Left forelimb (tissue), 1 donor: ENCODE measurements at regions not wholly inside any gene's neighbourhood (a gene's known extent, or its start where the extent isn't known, plus 50 kb on each side); places are given as distances from the start of the nearest gene placed in this dataset.

Experiments
- DNase-seq: peaks from one replicate; pipeline ENCODE4 v3.0.0-alpha.2; 2018; ENCODE audit warnings: low spot score

DNA sequence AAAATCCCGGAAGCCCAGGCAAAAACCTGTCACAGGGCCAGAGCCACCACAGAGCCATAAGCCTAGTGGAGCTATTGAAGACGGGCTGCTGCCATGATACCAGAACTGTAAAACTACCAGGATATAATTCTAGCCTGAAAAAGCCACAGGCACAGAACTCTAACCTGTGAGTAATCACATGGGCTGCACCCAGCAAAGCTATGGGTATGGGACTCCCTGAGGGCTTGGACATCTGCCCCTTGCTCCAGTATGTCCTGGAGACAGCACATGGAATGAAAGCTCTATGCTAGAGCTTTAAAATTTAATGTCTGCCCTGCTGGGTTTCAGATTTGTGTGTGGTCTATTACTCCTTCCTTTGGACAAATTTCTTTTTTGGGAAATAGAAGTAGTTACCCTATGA is 2183.6 kb upstream of the CELF4 start:
- DNase-seq, result no peak

DNA sequence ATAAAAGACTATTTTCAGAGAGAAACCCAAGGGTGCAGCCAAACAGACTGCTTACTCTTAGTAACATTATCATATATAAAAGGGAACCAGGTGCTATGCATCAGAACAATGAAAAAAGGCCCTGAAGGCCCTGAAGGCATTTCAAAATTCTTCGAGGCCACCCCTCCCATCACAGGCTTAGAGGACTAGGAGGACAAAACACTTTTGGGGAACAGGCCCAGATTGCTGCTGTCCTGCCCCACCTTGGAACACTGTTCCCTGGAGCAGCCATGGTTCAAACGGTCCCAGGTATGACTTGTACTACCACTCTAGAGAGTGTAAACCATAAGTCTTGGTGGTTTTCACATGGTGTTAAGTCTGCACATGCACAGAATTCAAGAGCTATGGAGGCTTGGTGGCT is 2183.1 kb upstream of the CELF4 start:
- no peak for DNase-seq

DNA sequence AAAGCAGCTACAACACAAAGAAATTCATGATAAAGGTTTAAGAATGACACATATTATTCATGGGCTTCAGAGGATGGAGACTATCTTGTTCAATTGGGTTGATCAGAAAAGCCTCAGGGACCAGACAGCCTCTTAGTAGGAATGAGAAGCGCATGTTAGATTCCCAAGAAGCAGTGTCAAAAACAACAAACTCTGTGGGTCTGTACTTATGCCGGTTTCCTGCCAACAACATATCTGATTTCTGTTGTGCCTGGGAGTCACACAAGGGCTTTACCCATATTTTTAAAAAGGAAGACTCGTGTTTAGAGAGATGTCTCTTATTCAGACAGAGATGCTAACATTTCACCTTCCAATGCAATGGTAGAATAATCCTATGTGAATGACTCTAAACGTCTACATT is 2180.6 kb upstream of the CELF4 start:
- no peak for DNase-seq

DNA sequence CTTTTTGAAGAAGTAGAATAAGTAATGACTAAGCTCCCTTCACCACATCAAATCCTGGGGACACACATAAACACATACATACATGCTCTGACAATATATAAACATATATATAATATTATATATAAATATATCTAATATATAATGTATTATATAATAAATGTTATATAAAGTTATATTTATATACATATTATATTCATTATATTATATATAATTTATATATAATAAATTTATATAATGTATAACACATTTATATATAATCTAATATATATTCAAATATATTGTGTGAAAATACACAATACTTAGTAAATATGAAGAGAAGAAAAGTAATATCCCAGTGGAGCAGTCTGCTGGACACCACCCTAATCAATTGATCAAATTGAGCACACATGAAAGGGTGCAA is 2177.9 kb upstream of the CELF4 start:
- DNase-seq, result no peak

DNA sequence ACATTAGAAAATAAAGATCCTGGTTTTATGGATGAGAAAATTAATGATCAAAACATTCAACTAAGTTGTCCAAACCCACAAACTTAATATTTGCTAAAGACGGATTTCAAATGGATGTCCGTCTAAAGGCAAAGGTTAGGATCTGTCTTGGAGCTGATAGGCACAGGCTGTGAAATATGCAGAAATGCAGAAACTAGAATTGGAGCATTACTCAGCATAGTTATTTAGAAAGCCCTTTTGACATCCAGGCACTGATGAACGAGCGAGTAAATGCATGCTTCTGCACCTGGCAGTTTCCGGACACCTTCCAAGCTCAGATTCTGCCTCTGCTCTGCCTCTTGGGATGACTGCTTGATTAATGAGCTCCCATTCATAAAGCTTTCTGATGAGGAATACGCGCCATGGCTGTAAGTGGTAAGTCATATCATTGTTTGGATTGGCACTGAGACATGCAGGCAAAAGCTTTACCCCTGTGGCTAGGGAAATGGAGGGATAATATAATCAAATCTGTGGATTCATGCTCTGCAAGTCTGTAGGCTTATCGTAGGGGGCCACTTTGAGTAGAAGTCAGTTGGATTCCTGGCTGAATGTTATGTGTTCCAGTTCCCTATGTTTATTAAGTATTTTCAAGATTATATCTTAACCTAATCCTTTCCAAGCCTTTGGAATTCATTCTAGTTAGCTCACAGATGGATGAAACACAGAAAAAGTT is 2176.3 kb upstream of the CELF4 start:
- DNase-seq, result no peak

DNA sequence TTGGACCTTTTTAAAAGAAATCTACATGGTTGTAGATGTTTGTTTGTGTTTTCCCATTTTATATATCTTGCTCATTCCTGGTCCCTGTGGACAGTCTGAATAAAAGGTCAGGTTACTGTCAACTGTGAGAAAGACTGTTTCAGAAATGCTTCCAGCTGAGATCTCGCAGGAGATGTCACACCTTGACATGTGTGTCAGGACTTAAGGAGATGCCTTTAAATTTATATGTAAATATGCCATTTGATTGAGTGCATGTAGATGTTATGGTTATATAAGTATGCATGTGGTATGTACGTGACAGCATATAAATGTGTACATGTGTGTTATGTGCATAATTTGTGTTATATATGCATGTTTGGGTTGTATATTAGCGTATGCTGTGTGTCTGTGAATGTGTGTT is 2172.3 kb upstream of the CELF4 start:
- DNase-seq, result no peak

DNA sequence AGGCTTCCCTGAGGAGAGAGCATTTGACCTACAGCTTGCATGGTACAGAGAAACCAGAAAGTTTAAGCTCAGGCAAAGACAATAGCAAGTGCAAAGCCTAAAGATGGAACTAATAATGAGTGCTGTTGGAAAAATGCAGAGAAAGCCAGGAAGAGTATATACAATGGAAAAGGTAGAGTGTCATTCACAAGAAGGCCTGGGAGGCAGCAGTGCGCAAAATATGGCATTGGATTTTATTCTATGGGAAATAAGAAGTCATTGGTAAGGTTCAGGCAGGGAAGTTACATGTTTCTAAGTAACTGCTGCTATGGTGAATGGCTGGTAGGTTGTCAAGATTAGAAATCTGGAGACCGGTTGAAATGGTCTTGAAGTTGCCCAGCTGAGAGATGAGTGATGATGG is 2167.3 kb upstream of the CELF4 start:
- no peak for DNase-seq

DNA sequence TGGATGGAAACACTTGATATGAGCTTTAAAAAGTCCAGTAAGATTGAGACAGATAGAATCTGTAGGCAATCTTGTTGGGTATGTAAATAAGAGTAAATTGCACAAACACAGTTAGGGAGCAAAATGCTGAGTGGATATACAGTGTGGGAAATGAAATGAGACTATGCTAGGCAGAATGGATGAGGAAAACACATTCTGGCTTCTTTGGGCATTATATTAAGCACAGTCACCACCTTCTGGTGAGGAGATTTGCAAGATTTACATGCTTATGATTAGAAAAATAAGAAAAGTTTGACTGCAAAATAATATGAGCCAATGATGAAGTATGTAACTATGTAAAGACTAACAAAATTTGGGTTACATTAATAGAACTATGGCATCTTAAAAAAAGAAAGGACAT is 2165.0 kb upstream of the CELF4 start:
- DNase-seq, result no peak

DNA sequence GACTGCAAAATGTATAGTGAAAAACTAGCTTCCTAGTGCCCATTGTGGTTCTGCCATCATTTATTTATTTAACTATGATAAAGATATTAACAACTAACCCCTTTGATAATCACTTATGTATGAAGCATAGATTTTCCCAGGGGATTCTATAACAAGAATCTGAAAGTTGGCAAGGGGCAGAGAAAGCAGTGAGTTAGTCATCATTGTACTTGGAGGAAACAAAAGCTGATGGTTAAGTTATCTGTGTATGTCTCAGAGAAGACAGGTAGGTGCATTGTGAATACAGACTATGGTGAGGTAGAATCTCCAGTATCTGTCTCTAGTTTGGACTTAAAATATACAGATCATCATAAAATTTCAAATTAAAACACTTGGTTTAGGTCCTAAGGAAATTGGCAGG is 2159.1 kb upstream of the CELF4 start:
- DNase-seq, result no peak

DNA sequence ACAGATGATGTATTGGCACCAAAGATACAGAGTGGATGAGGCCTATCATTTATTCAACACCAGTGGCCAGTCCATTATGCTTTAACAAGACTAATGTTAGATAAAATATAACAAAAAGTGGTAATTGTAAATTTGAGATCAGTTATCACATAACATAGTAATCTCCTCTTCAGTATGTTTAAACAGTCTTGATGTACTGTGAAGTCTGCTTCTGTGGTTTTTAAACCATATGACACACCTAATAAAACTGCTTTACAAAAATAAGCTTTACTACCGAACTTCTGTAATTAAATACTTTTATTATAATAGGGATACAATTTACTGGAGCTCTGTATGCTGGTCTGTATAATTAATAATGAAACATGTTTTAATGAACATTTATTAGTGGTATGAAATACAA is 2156.1 kb upstream of the CELF4 start:
- no peak for DNase-seq

DNA sequence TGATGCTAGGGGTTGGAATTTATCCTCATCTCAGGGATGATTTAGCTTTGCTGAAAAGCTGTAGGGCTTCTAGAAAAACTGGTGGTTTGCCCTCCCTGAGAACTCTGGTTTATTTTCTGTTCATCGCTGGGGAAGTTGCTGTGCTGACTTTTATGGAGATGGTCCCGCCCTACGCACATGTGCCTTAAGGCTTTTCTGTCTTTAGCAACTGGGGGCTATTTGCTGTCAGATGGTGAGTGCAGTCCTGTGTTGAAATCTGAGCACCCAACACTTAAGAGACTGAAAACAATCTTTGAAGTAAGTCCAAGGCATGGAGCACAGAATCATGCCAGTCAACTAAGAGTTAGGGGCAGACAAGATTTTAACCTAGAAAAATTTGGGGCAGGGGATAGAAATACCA is 2148.4 kb upstream of the CELF4 start:
- no peak for DNase-seq

DNA sequence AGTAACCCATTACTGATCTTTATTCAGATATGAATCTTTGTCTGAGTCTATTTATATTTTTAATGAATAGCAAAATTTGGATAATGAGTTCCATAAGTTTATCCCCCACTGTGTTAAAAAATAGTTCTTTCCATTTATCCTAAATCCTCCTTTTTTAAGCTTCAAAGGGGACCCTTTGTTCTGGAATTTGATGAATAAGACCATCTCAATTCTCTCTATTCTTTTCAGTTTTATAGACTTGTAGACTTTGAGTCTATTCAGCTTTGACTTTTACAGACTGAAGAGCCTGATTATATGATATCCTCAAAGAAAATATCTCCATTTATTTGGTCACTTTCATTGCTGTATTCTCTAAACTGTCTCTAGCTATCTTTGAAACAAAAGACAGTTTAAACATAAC is 2146.1 kb upstream of the CELF4 start:
- no peak for DNase-seq

DNA sequence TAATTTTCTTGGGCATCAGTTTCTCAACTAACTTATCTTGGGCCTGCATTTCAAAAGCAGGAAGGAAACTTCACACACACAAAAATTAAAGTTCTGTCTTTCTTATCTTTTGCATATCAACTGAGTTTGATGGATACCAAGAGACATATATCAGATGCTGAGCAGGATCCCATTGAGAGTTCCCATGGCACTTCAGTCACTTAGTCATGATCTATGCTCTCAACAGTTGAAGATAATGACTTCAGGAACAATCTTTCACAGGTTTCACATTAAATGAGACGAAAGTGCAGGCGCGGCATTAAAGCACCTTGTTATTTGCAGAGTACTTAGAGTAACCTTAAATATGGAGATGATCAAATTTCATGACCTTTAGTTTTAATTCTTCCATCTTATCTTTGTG is 2139.8 kb upstream of the CELF4 start:
- no peak for DNase-seq

DNA sequence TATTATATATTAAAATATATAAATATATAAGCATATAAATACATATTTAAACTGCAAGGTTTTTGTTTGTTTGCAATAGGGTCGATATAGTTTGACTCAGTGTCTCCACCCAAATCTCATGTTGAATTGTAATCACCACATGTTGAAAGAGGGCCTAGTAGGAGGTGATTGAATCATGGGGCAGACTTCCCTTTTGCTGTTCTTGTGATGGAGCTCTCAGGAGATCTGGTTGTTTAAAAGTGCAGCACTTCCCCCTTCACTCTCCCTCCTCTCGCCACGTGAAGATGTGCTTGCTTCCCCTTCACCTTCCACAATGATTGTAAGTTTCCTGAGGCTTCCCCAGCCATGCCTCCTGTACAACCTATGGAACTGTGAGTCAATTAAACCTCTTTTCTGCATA is 2137.3 kb upstream of the CELF4 start:
- DNase-seq, result no peak

DNA sequence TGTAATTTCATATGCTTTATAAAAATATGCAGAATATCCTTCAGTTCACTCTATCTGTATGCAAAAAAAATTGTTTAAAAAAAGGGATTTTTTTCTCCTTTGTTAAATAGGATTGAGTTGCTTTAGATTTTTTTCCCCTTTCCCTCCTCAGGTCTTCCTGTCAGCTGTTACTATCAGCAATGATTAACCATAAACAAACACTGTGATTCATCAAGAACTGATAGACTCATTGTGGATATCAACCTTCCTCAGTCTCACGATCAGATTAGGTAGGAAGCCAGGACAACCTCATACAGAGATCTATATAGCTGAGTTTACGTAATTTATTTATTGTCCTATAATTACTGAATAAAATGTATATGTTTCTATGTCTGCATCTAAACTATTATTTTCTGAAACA is 2136.2 kb upstream of the CELF4 start:
- DNase-seq, result no peak

DNA sequence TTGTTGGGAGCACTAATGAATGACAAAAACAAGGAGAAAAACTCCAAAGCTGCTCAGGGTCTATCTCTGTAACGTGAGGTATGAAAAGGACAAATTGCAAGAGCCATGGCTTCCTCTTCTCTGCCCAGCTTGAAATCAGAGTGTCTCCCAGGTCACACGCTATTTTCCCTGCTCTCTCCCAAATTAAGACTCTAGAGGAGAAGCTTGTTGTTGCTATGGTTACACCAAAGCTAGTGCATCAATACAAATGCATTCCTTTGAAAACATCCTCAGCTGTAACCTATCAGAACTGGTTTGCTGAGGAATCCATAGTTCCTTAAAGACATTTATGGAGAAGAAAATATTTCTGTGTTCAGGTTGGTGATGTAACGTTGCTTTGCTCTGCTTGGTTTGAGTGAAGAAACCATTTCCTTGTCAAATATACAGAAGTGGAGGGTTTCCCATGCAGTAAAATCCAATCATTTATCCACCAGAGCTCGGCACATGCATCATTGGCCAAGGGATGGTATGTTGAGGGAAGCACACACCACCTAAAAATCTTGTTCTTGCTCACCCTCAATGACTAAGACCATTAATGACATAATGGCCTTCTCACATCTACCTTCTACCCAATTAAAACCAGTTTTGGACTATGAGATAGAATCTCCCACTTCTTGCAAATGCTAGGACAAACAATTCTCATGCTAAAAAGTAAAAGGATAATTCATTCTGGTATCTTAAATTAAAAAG is 2135.6 kb upstream of the CELF4 start:
- DNase-seq, result no peak

DNA sequence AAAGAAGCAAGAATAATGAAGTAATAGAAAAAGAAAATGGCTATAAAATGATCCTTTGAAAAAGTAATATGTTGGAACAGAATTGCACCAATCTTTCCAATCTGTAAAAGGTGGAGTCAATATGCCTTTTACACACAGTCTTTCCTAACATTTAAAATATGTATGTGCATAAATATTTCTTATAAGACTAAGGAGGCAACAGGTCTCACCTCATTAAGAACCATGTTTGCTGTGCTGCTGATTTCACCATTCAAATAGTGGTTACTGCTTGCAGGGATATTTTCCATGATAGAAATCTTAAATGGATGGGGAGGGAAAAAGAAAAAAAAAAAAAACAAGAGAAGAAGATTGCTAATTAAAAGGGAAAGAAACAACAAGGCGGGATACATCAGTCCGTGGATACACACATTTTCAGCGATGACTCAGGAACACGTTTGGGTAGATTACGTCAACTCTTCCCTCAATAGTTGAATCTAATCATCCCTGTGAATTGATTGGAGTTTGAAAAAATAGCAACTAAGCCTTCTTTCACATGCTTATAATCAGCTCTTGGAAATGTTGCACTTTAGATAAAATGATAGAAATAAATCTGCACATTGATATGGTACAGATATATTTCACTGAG is 2133.9 kb upstream of the CELF4 start:
- DNase-seq, result no peak

DNA sequence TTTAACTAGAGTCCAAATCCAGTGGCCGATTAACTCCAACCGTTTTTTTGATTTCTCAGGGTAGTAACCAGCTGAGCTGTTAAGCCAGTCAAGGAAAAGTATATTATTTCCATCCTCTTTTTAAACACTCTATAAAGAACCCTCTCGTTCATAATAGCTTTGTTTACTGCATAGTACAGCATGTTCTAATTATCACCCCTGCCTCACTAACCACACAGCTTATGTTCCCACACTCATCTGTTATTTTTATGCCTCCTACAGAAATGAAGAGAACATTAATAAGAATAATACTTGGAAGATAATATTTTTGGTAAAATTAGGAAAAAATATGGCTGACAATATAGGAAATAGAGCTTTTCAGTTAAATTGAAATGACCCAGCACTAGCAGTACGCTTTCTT is 2132.8 kb upstream of the CELF4 start:
- DNase-seq, result no peak

DNA sequence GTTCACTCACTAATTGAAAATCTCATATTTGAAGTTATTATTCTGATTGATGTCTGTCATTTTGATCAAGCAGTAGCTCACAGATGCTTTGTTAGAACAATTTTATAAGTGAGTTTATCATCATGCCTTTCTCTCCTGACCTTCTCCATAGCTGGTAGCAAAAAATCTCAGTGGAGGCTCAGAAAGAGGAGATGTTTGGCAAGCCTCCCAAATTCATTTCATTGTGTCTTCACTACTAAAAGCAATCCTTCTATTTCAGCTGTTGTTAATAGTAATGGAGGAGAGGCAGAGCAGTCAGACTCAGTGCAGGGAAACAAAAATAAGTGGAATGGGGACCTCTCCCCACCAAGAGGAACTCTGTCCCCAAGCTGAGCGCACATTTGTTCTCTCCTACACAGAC is 2127.8 kb upstream of the CELF4 start:
- no peak for DNase-seq

DNA sequence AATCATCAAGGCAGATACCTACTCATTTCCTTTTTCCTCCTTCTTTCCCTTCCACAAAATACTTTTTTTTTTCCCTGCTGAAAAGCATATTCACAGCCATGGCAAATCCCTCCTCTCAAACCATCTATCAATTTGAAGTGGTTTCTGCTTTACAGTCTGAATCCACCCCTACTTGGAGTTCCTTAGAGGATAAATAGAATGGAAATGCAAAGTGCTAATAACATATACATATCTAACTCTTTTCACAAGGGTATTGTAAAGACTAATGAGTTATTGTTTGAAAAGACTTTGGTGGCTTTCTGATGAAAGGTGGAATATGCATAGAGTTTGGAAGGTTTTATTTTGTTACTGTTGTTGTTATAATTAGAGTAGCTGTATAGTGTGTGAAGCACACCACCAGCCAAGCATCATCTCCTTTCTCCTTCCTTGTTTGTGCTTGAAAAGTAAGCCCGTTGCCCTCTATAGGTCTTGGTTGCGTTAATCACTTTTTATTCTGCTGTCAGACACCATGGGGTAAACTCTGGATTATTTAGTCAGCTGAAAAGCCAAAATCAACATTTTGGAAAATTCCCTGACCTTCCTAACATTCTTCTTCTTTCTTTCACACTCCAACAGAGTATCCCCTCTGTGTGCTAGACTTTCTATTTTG is 2126.9 kb upstream of the CELF4 start:
- no peak for DNase-seq

DNA sequence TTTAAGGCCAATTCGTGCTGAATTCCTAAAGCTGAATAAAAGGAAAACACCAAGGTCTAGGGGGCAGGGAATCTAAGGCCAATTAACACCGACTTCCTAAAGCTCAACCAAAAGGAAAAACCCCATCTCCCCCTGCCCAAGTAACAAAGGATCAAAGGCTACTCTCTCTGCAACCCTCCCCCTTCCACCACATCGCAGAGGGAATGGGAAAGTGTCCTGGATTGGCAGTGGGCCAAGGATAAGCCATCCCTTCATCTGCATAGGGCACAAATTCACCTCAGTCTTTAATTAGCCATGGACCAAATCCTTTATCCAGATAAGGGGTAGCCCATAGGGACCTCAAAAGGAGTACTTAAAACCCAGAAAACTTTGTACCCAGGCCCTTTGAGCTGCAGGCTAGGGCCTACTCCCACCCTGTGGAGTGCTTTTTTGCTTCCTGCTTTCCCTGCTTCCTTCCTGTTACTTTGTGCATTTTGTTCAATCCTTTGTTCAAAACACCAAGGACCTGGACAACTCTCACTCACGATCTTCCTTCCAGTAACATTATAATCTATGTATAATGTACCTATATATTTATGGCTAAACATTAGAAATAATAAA is 2119.8 kb upstream of the CELF4 start:
- DNase-seq, result no peak

DNA sequence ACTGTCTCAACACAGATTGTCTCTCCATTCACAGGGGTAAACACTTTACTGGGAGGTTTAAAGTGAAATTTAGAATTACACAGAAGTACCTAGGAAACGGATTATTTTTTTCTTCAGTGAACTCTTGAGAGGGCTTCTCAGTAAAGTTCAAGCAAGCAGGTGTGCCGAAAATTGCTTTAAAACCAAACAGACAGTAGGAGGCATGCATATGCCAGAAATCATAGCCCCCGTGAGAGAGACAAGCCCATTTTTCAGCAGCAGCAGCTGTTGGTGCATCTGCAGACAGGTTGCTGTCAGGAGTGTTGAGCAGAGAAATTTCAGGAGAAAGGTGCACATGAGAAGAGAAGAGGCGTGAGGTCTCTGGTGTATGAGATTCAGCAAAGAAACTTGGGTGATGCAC is 2115.5 kb upstream of the CELF4 start:
- no peak for DNase-seq

DNA sequence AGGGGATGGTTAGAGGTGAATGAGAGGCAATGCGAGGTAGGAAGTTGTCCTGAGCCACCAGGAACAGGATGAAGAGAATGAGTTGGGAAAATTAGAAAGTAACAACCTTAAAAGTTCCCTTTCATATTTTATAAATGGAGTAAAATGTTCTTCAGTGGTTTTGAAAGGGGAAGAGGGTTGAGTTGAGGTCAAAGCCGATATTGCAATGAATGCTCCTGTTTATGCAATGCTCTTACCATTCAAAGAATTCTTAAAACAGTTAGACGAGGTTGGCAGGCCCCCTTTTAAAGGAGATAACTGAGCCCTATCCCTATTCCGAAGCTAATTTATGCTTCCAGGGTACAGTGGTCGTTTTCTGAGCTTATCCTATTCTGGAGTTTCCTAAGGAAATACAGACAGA is 2110.3 kb upstream of the CELF4 start:
- no peak for DNase-seq
